CD8-positive, alpha-beta memory T cell (primary cell): ENCODE measurements at regions not wholly inside any gene's neighbourhood (a gene's known extent, or its start where the extent isn't known, plus 50 kb on each side); places are given as distances from the start of the nearest gene placed in this dataset.

Source experiments
- CTCF ChIA-PET: fragments of 350-600 bp; sonication (Branson Sonifier 250); formaldehyde crosslinking; loops from one replicate; lab custom pipeline; 2021; ENCODE audit warnings: antibody characterized with exemption; lab: Charles Lee
- POLR2A ChIA-PET: fragments of 350-600 bp; sonication (Branson Sonifier 250); formaldehyde crosslinking; loops from one replicate; lab custom pipeline; 2021; ENCODE audit warnings: antibody characterized with exemption; lab: Charles Lee
- DNase-seq, 5 donors: peaks; one replicate each; pipeline versions ENCODE4 v3.0.0 to v3.0.0-alpha.2; 2020 to 2022; ENCODE audit warnings: mixed read lengths in 1 of 5
- H3K27ac ChIP-seq: one replicate; pipeline ENCODE4 v1.7.0; 2013; ENCODE audit warnings: low read depth, mild to moderate bottlenecking, low read length, moderate library complexity
- H3K27me3 ChIP-seq: 2 replicates; pipeline ENCODE4 v1.7.0; 2013; ENCODE audit warnings: low read length, mild to moderate bottlenecking; ENCODE audit not compliant: insufficient read depth, poor library complexity, severe bottlenecking
- H3K36me3 ChIP-seq: 2 replicates; pipeline ENCODE4 v1.7.0; 2013; ENCODE audit warnings: mild to moderate bottlenecking, low read length, moderate library complexity; ENCODE audit not compliant: insufficient read depth
- H3K4me1 ChIP-seq: 2 replicates; pipeline ENCODE4 v1.7.0; 2013; ENCODE audit warnings: mild to moderate bottlenecking, low read length, moderate library complexity; ENCODE audit not compliant: insufficient read depth
- H3K4me3 ChIP-seq: 2 replicates; pipeline ENCODE4 v1.7.0; 2013; ENCODE audit warnings: mild to moderate bottlenecking, low read length
- H3K9me3 ChIP-seq: 2 replicates; pipeline ENCODE4 v1.7.0; 2013; ENCODE audit warnings: mild to moderate bottlenecking, low read length
- H3K27ac Mint-ChIP-seq, 8 donors: one replicate each; pipeline ENCODE4 v1.8.0; 2020 to 2021; ENCODE audit warnings: mixed read lengths in 8 of 8, mild to moderate bottlenecking in 6 of 8, inconsistent platforms in 3 of 8, moderate library complexity in 3 of 8
- H3K27me3 Mint-ChIP-seq, 2 donors: one replicate each; pipeline ENCODE4 v1.8.0; 2020 to 2021; ENCODE audit warnings: mixed read lengths in 2 of 2, mild to moderate bottlenecking in 1 of 2, moderate library complexity in 1 of 2
- H3K36me3 Mint-ChIP-seq, 3 donors: one replicate each; pipeline ENCODE4 v1.8.0; 2020 to 2021; ENCODE audit warnings: mixed read lengths in 3 of 3, inconsistent platforms in 1 of 3, mild to moderate bottlenecking in 1 of 3
- H3K4me1 Mint-ChIP-seq, 3 donors: one replicate each; pipeline ENCODE4 v1.8.0; 2020 to 2021; ENCODE audit warnings: mixed read lengths in 3 of 3, inconsistent platforms in 1 of 3, mild to moderate bottlenecking in 1 of 3
- H3K4me3 Mint-ChIP-seq, 7 donors: one replicate each; pipeline ENCODE4 v1.8.0; 2020 to 2021; ENCODE audit warnings: mixed read lengths in 7 of 7, mild to moderate bottlenecking in 6 of 7, moderate library complexity in 4 of 7, inconsistent platforms in 2 of 7
- H3K9me3 Mint-ChIP-seq, 5 donors: one replicate each; pipeline ENCODE4 v1.8.0; 2020 to 2022; ENCODE audit warnings: mixed read lengths in 5 of 5, mild to moderate bottlenecking in 3 of 5, moderate library complexity in 2 of 5, inconsistent platforms in 1 of 5

DNA sequence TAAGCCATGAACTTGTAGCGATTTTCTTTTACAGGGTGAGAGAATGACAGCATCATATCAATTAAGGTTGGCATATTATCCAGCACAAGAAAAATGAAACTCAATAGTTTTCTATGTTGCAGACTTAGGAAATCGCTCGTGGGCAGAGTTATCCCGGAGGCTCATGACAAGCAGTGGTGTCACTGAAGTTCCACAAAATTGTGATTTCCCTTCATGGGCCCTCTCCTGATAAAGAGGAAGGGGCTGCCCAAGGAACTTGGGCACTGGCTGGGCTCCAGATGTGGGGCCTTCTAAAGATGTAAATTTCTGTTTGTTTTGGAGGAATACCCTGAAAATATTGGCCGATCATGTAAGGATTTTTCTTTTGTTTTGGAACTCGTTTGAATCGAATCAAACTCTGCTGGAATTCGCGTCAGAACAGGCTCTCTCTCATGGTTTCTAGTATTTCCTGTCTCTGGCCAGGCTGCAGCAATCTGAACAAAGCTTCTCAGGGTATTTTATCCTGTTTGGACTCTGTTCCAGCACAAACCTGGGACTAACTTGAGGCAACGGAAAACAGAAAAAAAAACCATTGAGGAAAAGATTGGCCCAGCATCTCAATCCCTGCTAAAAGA is 340.6 kb upstream of the NRP1 start:
- no peaks in the 10 kb centered on the region for H3K4me1 Mint-ChIP-seq
- no peak overlapping the region for H3K4me3 Mint-ChIP-seq
- Histone ChIP-seq H3K27me3 (no peaks in the 10 kb centered on the region), H3K9me3 (no peaks in the 10 kb centered on the region), H3K4me3 (no peak overlapping the region), H3K4me1 (no peaks in the 10 kb centered on the region), H3K36me3 (no peaks in the 10 kb centered on the region), H3K27ac (no peak overlapping the region)
- POLR2A ChIA-PET = interaction anchor here (0.6 kb wide), 2 partner anchors 9 to 232 kb away, joined by 3 to 4 read pairs; no protein-coding TSS in a partner anchor
- CTCF ChIA-PET = no interaction called here
- peaks cover 0 to 3% (median 0%) of the 10 kb centered on the region in 5 donors for H3K9me3 Mint-ChIP-seq
- peaks cover 0 to 8% of the 10 kb centered on the region in 2 donors for H3K27me3 Mint-ChIP-seq
- no peak overlapping the region for H3K27ac Mint-ChIP-seq
- no peaks in the 10 kb centered on the region for H3K36me3 Mint-ChIP-seq
- DNase-seq = no peak

DNA sequence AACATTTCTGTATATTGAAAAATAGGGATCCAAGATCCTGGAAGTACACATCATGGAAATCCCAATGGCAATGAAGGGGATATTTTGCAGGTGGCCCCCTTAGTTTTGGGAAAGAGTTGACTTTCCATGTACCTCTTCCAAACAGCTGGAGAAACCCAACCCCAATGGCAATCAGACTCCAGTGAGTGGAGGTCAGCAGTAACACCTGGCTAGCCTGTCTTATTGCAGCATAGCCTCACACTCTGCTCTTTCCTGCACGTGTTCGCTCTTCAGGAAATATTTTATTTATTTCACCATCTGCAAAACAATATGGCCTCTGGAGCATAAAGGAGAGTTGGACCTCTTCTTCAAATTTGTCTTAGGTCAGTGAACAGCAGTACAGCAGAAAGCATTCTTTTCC is 340.0 kb upstream of the NRP1 start:
- Histone ChIP-seq H3K4me3 (no peak overlapping the region), H3K9me3 (no peaks in the 10 kb centered on the region), H3K27ac (no peak overlapping the region), H3K36me3 (no peaks in the 10 kb centered on the region), H3K27me3 (no peaks in the 10 kb centered on the region), H3K4me1 (no peaks in the 10 kb centered on the region)
- DNase-seq = no peak
- peaks cover 0 to 4% of the 10 kb centered on the region in 2 donors for H3K27me3 Mint-ChIP-seq
- H3K4me1 Mint-ChIP-seq = no peaks in the 10 kb centered on the region
- no peak overlapping the region for H3K27ac Mint-ChIP-seq
- ChIA-PET POLR2A (interaction anchor here (0.6 kb wide), 1 partner anchor 233 kb away, joined by 4 read pairs; no protein-coding TSS in a partner anchor), CTCF (no interaction called here)
- no peak overlapping the region for H3K4me3 Mint-ChIP-seq
- H3K9me3 Mint-ChIP-seq = peaks cover 0 to 3% (median 0%) of the 10 kb centered on the region in 5 donors
- H3K36me3 Mint-ChIP-seq = no peaks in the 10 kb centered on the region

DNA sequence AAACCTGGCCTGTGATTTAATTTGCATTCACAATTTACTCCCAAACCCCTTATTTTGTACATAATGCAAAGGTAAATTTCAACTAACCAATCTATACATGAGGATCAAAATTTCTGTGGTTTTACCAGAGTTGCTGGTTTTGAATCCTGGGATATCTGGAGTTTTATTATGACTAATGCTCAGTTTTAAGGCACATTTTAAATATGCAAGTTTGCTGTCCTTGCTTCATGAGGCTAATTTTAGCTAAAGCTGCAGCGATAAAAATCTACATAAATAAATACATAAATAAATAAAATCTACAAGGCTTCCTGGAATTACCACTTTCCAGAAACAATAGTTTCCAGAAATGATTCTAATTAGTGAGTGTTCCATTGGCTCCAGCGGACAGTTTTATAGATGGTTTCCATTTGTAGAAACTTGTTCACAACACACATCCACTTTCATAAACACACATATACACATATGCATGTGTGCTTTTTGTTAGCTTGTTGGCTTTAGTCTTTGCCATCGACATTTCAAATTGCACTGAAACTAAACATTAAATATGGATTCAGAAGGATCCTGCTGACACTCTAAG is 339.5 kb upstream of the NRP1 start:
- peaks cover 0 to 3% (median 0%) of the 10 kb centered on the region in 5 donors for H3K9me3 Mint-ChIP-seq
- Histone ChIP-seq H3K4me1 (no peaks in the 10 kb centered on the region), H3K4me3 (no peak overlapping the region), H3K9me3 (no peaks in the 10 kb centered on the region), H3K36me3 (no peaks in the 10 kb centered on the region), H3K27me3 (no peaks in the 10 kb centered on the region), H3K27ac (no peak overlapping the region)
- no peak overlapping the region for H3K27ac Mint-ChIP-seq
- H3K4me1 Mint-ChIP-seq = no peaks in the 10 kb centered on the region
- no peak overlapping the region for H3K4me3 Mint-ChIP-seq
- DNase-seq = no peak
- ChIA-PET POLR2A (no interaction called here), CTCF (no interaction called here)
- no peaks in the 10 kb centered on the region for H3K36me3 Mint-ChIP-seq
- H3K27me3 Mint-ChIP-seq = peaks cover 0 to 4% of the 10 kb centered on the region in 2 donors

DNA sequence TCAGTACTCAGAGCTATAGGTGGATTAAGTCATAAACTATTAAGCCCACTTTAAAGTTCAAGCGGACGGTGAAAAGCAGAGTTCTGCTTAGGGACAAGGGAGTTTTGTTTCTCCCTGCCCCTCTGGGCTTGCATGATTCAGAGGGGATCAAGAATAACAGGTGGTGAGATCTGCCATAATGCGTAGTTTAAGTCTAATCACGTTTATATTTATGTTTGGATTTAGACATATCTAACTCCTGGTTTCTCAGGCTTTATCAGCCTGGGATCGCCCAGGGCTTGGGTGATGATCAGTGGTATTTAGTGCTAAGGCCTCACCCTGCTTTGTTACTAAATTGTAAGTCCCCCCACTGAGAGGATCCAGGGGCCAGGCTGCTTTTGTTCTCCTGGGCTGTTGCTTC is 335.4 kb upstream of the NRP1 start:
- Mint-ChIP-seq H3K27ac (no peak overlapping the region), H3K36me3 (no peaks in the 10 kb centered on the region), H3K4me1 (peaks cover 0 to 6% (median 0%) of the 10 kb centered on the region in 3 donors), H3K9me3 (no peaks in the 10 kb centered on the region), H3K4me3 (no peak overlapping the region), H3K27me3 (peaks cover 0 to 6% of the 10 kb centered on the region in 2 donors)
- Histone ChIP-seq H3K27me3 (no peaks in the 10 kb centered on the region), H3K27ac (no peak overlapping the region), H3K4me1 (no peaks in the 10 kb centered on the region), H3K4me3 (no peak overlapping the region), H3K9me3 (no peaks in the 10 kb centered on the region), H3K36me3 (no peaks in the 10 kb centered on the region)
- ChIA-PET POLR2A (no interaction called here), CTCF (no interaction called here)
- no peak for DNase-seq

DNA sequence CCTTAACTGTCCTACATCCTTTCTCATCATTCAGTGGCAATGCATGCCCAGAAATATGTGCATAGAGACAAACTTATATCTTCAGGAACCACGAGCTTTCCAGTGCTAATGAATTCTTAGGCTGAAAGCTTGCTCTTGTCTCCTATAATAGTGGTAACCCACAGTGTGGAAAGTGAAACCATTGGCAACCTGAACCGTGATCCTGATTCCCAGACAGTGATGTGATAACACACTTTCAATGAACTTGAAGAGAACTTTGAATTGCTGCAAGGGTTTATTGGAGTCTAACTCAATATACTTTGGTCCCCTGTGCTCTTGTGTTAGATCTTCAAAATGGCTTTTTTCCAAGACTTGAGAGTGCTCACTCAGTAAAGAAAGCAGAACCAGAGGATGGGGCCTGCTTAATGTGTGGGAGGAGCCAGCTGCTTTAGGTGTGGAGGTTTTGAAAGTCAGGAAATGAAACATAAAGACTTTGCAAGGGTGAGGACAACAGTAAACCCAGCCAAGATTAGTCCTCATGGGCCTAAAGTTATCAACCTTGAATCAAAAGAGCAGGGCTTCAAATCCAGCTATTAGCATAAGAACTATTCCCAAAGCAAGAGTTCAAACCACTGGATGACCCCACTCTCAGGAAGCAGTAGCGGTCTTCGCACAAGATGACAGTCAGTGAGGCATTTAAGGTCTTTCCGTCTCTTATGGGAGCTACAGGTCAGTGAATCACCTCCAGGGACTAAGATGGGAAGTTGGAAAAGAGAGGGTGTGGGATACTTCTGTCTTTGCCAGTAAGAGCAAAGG is 332.4 kb upstream of the NRP1 start:
- H3K4me1 Mint-ChIP-seq = peaks cover 3 to 8% (median 4%) of the 10 kb centered on the region in 3 donors
- ChIA-PET POLR2A (no interaction called here), CTCF (no interaction called here)
- H3K27ac Mint-ChIP-seq = no peak overlapping the region
- no peak for DNase-seq
- H3K27me3 ChIP-seq = no peaks in the 10 kb centered on the region
- peaks cover 3 to 7% of the 10 kb centered on the region in 2 donors for H3K27me3 Mint-ChIP-seq
- H3K4me3 Mint-ChIP-seq = no peak overlapping the region
- no peak overlapping the region for H3K27ac ChIP-seq
- H3K4me1 ChIP-seq = no peaks in the 10 kb centered on the region
- no peaks in the 10 kb centered on the region for H3K9me3 ChIP-seq
- H3K4me3 ChIP-seq = no peak overlapping the region
- peaks cover 2 to 11% (median 4%) of the 10 kb centered on the region in 5 donors for H3K9me3 Mint-ChIP-seq
- no peaks in the 10 kb centered on the region for H3K36me3 Mint-ChIP-seq
- no peaks in the 10 kb centered on the region for H3K36me3 ChIP-seq

DNA sequence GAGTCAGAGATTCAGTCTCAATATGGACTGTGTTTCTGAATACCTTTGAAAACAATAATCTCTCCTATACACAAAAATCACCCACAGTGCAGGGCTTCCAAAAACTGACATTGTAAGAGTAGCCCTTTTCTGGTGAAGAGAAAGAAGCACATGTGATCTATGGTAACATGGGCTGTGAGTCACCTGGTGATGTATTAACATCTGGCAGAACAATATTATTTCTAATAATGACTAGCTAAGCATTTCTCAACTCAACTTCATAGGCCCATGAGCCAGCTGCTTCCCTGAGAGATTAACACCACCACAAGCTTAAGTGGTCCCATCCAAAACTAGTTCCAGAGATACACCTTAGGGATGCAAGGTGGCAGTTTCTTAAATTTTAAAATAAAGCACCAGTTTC is 331.0 kb upstream of the NRP1 start:
- Histone ChIP-seq H3K36me3 (no peaks in the 10 kb centered on the region), H3K9me3 (no peaks in the 10 kb centered on the region), H3K4me3 (no peak overlapping the region), H3K27me3 (no peaks in the 10 kb centered on the region), H3K27ac (no peak overlapping the region), H3K4me1 (no peaks in the 10 kb centered on the region)
- H3K4me3 Mint-ChIP-seq = no peak overlapping the region
- ChIA-PET CTCF (no interaction called here), POLR2A (interaction anchor here (0.7 kb wide), 1 partner anchor 10 kb away, joined by 3 read pairs; no protein-coding TSS in a partner anchor)
- H3K27ac Mint-ChIP-seq = no peak overlapping the region
- H3K4me1 Mint-ChIP-seq = peaks cover 4 to 10% (median 8%) of the 10 kb centered on the region in 3 donors
- H3K36me3 Mint-ChIP-seq = no peaks in the 10 kb centered on the region
- H3K27me3 Mint-ChIP-seq = peaks cover 4 to 8% of the 10 kb centered on the region in 2 donors
- DNase-seq = no peak
- peaks cover 2 to 11% (median 4%) of the 10 kb centered on the region in 5 donors for H3K9me3 Mint-ChIP-seq

DNA sequence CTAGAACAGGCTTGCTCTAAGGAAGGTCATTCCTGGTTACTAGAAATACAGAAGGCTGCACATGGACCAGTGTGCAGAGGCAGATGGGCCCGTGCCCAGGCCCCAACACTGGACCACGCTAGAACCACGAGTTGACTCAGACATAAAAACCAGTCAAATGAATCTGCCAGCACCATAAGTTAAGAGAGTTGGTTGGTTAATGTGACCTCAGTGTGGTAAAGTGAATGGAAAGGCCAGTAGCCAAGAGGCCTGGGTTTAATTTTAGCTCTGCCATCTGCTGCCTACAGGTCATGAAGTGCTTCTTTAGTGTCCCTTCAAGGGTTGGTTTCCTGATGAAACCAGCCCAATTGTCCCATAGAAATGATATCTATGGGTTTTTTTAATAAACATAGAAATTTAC is 329.6 kb upstream of the NRP1 start:
- Histone ChIP-seq H3K4me1 (no peaks in the 10 kb centered on the region), H3K4me3 (no peak overlapping the region), H3K9me3 (no peaks in the 10 kb centered on the region), H3K27ac (no peak overlapping the region), H3K27me3 (no peaks in the 10 kb centered on the region), H3K36me3 (no peaks in the 10 kb centered on the region)
- H3K27me3 Mint-ChIP-seq = peaks cover 4 to 11% of the 10 kb centered on the region in 2 donors
- no peaks in the 10 kb centered on the region for H3K36me3 Mint-ChIP-seq
- H3K4me3 Mint-ChIP-seq = no peak overlapping the region
- ChIA-PET POLR2A (no interaction called here), CTCF (no interaction called here)
- peaks cover 2 to 11% (median 4%) of the 10 kb centered on the region in 5 donors for H3K9me3 Mint-ChIP-seq
- no peak for DNase-seq
- peaks cover 4 to 10% (median 8%) of the 10 kb centered on the region in 3 donors for H3K4me1 Mint-ChIP-seq
- no peak overlapping the region for H3K27ac Mint-ChIP-seq
